Neural progenitor cell (in vitro differentiated cells): ENCODE measurements at regions not wholly inside any gene's neighbourhood (a gene's known extent, or its start where the extent isn't known, plus 50 kb on each side); places are given as distances from the start of the nearest gene placed in this dataset.

Source experiments
- DNase-seq: peaks from one replicate; pipeline ENCODE4 v3.0.0-alpha.2; 2016; ENCODE audit warnings: low spot score
- H2AFZ ChIP-seq: fragments of 200-600 bp; sonication (generic); replicated peaks from 2 replicates; pipeline ENCODE4 v1.6.1; 2016; ENCODE audit warnings: antibody characterized with exemption
- H3F3A ChIP-seq: fragments of 200-600 bp; sonication (generic); 2 replicates; pipeline ENCODE4 v1.6.1; 2016; ENCODE audit warnings: antibody characterized with exemption, low read depth
- H3K27ac ChIP-seq: fragments of 200-600 bp; sonication (generic); 2 replicates; pipeline ENCODE4 v1.5.1; 2016; ENCODE audit warnings: mild to moderate bottlenecking
- H3K27me3 ChIP-seq: fragments of 200-600 bp; sonication (generic); 2 replicates; pipeline ENCODE4 v1.6.1; 2016; ENCODE audit warnings: mild to moderate bottlenecking, moderate library complexity
- H3K36me3 ChIP-seq: fragments of 200-600 bp; sonication (generic); 2 replicates; pipeline ENCODE4 v1.5.1; 2016
- H3K4me1 ChIP-seq: fragments of 200-600 bp; sonication (generic); 2 replicates; pipeline ENCODE4 v1.6.1; 2016; ENCODE audit warnings: mixed run types
- H3K4me2 ChIP-seq: fragments of 200-600 bp; sonication (generic); 2 replicates; pipeline ENCODE4 v1.6.1; 2016
- H3K4me3 ChIP-seq: fragments of 200-600 bp; sonication (generic); 2 replicates; pipeline ENCODE4 v1.5.1; 2016
- H3K79me2 ChIP-seq: fragments of 200-600 bp; sonication (generic); 2 replicates; pipeline ENCODE4 v1.6.1; 2016; ENCODE audit warnings: low read depth
- H3K9ac ChIP-seq: fragments of 200-600 bp; sonication (generic); 2 replicates; pipeline ENCODE4 v1.6.1; 2016
- H3K9me3 ChIP-seq: fragments of 200-600 bp; sonication (generic); 2 replicates; pipeline ENCODE4 v1.5.1; 2016; ENCODE audit warnings: low read depth
- H4K20me1 ChIP-seq: fragments of 200-600 bp; sonication (generic); 2 replicates; pipeline ENCODE4 v1.6.1; 2016; ENCODE audit warnings: low read depth
- H3K27ac Mint-ChIP-seq: 3 replicates; pipeline ENCODE4 v1.8.0; 2021; ENCODE audit warnings: mixed read lengths
- H3K27me3 Mint-ChIP-seq: 2 replicates; pipeline ENCODE4 v1.8.0; 2022; ENCODE audit warnings: low read depth, mild to moderate bottlenecking, inconsistent platforms, moderate library complexity, mixed read lengths; ENCODE audit not compliant: insufficient read depth
- H3K36me3 Mint-ChIP-seq: 3 replicates; pipeline ENCODE4 v1.8.0; 2021; ENCODE audit warnings: mixed read lengths
- H3K4me1 Mint-ChIP-seq: 3 replicates; pipeline ENCODE4 v1.8.0; 2021; ENCODE audit warnings: mixed read lengths
- H3K4me3 Mint-ChIP-seq: 3 replicates; pipeline ENCODE4 v1.8.0; 2021; ENCODE audit warnings: mild to moderate bottlenecking, moderate library complexity, mixed read lengths
- H3K9me3 Mint-ChIP-seq: 3 replicates; pipeline ENCODE4 v1.8.0; 2020; ENCODE audit warnings: mixed read lengths
- EZH2 ChIP-seq: fragments of 200-600 bp; sonication (generic); IDR thresholded peaks from 2 replicates; pipeline ENCODE4 v1.6.1; 2017; ENCODE audit warnings: antibody characterized with exemption, mild to moderate bottlenecking, moderate library complexity
- EZH2phosphoT487 ChIP-seq: fragments of 200-600 bp; sonication (generic); IDR thresholded peaks from 2 replicates; pipeline ENCODE4 v1.6.1; 2017; ENCODE audit warnings: antibody characterized with exemption
- TF ChIP-seq, protein P1 (sequence below): fragments of 200-600 bp; sonication (generic); IDR thresholded peaks from 2 replicates; pipeline ENCODE4 v1.5.1; 2017; ENCODE audit warnings: antibody characterized with exemption, mild to moderate bottlenecking

DNA sequence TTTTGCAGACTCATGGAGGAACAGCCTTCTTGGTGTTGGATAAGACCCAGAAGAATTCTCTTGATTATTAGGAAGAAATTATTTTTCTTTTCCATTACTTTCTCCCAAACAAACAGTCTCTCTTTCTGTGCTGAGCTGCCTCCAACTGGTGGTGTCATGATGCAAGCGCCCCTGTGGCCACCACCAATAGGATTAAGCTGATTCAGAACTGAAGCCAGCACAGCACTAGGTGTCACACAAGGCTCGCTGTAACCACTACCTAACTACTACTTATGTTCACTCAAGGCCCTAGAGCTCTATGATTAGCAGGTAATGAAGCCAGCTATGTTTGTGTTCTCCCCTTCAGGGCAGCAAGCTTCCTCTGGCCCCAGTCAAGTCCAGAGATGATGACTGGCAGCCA lies 123.4 kb downstream of the HTR1B start:
- Histone ChIP-seq H3K9ac (no peak overlapping the region), H3K36me3 (no peaks in the 10 kb centered on the region), H3K27me3 (no peaks in the 10 kb centered on the region), H3F3A (no peaks in the 10 kb centered on the region), H3K79me2 (no peaks in the 10 kb centered on the region), H4K20me1 (no peaks in the 10 kb centered on the region), H3K4me1 (peaks cover 10% of the 10 kb centered on the region), H3K4me2 (no peak overlapping the region), H3K27ac (no peak overlapping the region), H3K4me3 (no peak overlapping the region), H3K9me3 (no peaks in the 10 kb centered on the region), H2AFZ (no peak overlapping the region)
- H3K4me1 Mint-ChIP-seq = no peaks in the 10 kb centered on the region
- H3K27ac Mint-ChIP-seq = no peak overlapping the region
- no peaks in the 10 kb centered on the region for H3K9me3 Mint-ChIP-seq
- H3K4me3 Mint-ChIP-seq = no peak overlapping the region
- no peaks in the 10 kb centered on the region for H3K27me3 Mint-ChIP-seq
- no peaks in the 10 kb centered on the region for H3K36me3 Mint-ChIP-seq
- no peak for TF ChIP-seq EZH2
- TF ChIP-seq, protein P1, sequence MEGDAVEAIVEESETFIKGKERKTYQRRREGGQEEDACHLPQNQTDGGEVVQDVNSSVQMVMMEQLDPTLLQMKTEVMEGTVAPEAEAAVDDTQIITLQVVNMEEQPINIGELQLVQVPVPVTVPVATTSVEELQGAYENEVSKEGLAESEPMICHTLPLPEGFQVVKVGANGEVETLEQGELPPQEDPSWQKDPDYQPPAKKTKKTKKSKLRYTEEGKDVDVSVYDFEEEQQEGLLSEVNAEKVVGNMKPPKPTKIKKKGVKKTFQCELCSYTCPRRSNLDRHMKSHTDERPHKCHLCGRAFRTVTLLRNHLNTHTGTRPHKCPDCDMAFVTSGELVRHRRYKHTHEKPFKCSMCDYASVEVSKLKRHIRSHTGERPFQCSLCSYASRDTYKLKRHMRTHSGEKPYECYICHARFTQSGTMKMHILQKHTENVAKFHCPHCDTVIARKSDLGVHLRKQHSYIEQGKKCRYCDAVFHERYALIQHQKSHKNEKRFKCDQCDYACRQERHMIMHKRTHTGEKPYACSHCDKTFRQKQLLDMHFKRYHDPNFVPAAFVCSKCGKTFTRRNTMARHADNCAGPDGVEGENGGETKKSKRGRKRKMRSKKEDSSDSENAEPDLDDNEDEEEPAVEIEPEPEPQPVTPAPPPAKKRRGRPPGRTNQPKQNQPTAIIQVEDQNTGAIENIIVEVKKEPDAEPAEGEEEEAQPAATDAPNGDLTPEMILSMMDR = no peak
- no peak for TF ChIP-seq EZH2phosphoT487
- DNase-seq = no peak

DNA sequence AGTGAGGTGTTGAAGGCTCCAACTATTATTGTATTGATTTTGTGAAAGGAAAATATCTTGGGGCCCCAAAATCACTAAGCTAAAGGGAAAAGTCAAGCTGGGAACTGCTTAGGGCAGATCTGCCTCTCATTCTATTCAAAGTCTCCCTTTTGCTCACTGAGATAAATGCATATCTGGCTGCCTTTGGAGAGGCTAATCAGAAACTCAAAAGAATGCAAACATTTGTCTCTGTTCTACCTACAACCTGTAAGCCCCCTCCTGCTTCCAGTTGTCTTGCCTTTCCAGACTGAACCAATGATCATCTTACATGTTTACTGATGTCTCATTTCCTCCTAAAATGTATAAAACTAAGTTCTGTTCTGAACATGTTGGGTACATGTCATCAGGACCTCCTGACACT lies 125.9 kb downstream of the HTR1B start:
- Mint-ChIP-seq H3K27me3 (no peaks in the 10 kb centered on the region), H3K4me3 (no peak overlapping the region), H3K9me3 (peaks cover 6% of the 10 kb centered on the region), H3K27ac (no peak overlapping the region), H3K36me3 (no peaks in the 10 kb centered on the region), H3K4me1 (no peaks in the 10 kb centered on the region)
- H3K79me2 ChIP-seq = no peaks in the 10 kb centered on the region
- H3K9me3 ChIP-seq = no peaks in the 10 kb centered on the region
- H2AFZ ChIP-seq = no peak overlapping the region
- no peaks in the 10 kb centered on the region for H3K36me3 ChIP-seq
- DNase-seq = no peak
- H4K20me1 ChIP-seq = no peaks in the 10 kb centered on the region
- H3K4me2 ChIP-seq = peak overlapping the region; percentile 8
- H3F3A ChIP-seq = no peaks in the 10 kb centered on the region
- no peak overlapping the region for H3K9ac ChIP-seq
- no peaks in the 10 kb centered on the region for H3K27me3 ChIP-seq
- H3K27ac ChIP-seq = no peak overlapping the region
- H3K4me3 ChIP-seq = no peak overlapping the region
- TF ChIP-seq, protein P1 = no peak
- TF ChIP-seq EZH2 = no peak
- TF ChIP-seq EZH2phosphoT487 = no peak
- H3K4me1 ChIP-seq = peaks cover 10% of the 10 kb centered on the region

DNA sequence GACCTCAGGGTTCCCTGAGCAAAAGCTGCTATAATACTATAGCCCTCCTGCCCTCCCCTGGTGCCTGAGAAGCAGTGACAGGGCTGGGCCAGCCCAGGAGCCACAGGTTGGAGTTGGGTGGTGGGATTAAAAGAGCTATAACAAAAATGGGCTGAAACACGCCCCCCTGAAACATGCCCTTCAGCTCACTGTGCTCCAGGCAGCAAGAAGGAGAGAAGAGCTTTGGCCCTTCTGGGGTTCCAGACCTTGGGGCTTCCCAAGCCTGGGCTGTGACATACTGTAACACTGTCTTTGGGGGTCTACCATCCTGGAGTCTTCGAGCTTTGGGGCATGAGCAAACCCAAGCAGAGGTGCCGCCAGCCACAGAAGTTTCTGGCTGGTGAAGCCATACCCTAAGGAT lies 129.2 kb downstream of the HTR1B start:
- Histone ChIP-seq H3K36me3 (no peaks in the 10 kb centered on the region), H3F3A (no peaks in the 10 kb centered on the region), H4K20me1 (no peaks in the 10 kb centered on the region), H3K4me2 (no peak overlapping the region), H3K9me3 (no peaks in the 10 kb centered on the region), H3K27ac (no peak overlapping the region), H3K4me1 (peaks cover 10% of the 10 kb centered on the region), H3K79me2 (no peaks in the 10 kb centered on the region), H2AFZ (no peak overlapping the region), H3K27me3 (no peaks in the 10 kb centered on the region), H3K9ac (no peak overlapping the region), H3K4me3 (no peak overlapping the region)
- no peak for DNase-seq
- Mint-ChIP-seq H3K27ac (no peak overlapping the region), H3K9me3 (peaks cover 6% of the 10 kb centered on the region), H3K4me1 (no peaks in the 10 kb centered on the region), H3K27me3 (no peaks in the 10 kb centered on the region), H3K4me3 (no peak overlapping the region), H3K36me3 (no peaks in the 10 kb centered on the region)
- TF ChIP-seq, protein P1 = no peak
- no peak for TF ChIP-seq EZH2
- TF ChIP-seq EZH2phosphoT487 = no peak
